ENCODE measurements at regions not wholly inside any gene's neighbourhood (a gene's known extent, or its start where the extent isn't known, plus 50 kb on each side); places are given as distances from the start of the nearest gene placed in this dataset.

- WGBS, 2 donors (ENCODE audit: low coverage in 1 of 2), result 88 to 89% methylated on average over 4 of the region's 4 CpGs
- Histone ChIP-seq H3K4me1 (no peaks in the 10 kb centered on the region), H3K27ac (no peak overlapping the region), H3K27me3 (no peaks in the 10 kb centered on the region), H3K36me3 (no peaks in the 10 kb centered on the region), H3K9me3 (peaks cover 0 to 4% of the 10 kb centered on the region in 2 donors), H3K4me3 (no peak overlapping the region)
- DNase-seq, result no peak
- TF ChIP-seq EP300 (IDR thresholded peaks at IDR 0.05; ENCODE audit: low read depth) (no peak), POLR2A (IDR thresholded peaks at IDR 0.05) (no peak), CTCF (IDR thresholded peaks at IDR 0.05) (no peak), POLR2AphosphoS5 (IDR thresholded peaks at IDR 0.05) (no peak)
- intact Hi-C loops (cut with DNase I; ENCODE audit: low total_unique reads) (no loop called here), in situ Hi-C loops (cut with MboI; ENCODE audit: low pct_ligation_motif_present in 1 of 4, low pct_unique_long_range_greater_than_20kb in 1 of 4, low sequenced_read_pairs in 3 of 4) (no loop called here)
Measured at GRCh38 chr2:173681881-173682650, 283.1 kb downstream of the SP3 start.

- no peak for DNase-seq
- Histone ChIP-seq H3K27ac (no peak overlapping the region), H3K36me3 (no peaks in the 10 kb centered on the region), H3K4me1 (no peaks in the 10 kb centered on the region), H3K4me3 (no peak overlapping the region), H3K9me3 (peaks cover 0 to 4% of the 10 kb centered on the region in 2 donors), H3K27me3 (no peaks in the 10 kb centered on the region)
- in situ Hi-C loops (cut with MboI; ENCODE audit: low pct_ligation_motif_present in 1 of 4, low pct_unique_long_range_greater_than_20kb in 1 of 4, low sequenced_read_pairs in 3 of 4), result no loop called here
- WGBS, 2 donors (ENCODE audit: low coverage in 1 of 2), result 86 to 89% methylated on average over 5 to 6 of the region's 6 CpGs
- TF ChIP-seq EP300 (IDR thresholded peaks at IDR 0.05; ENCODE audit: low read depth), result no peak
- TF ChIP-seq CTCF (IDR thresholded peaks at IDR 0.05), result no peak
- no peak for TF ChIP-seq POLR2AphosphoS5 (IDR thresholded peaks at IDR 0.05)
- TF ChIP-seq POLR2A (IDR thresholded peaks at IDR 0.05), result no peak
- intact Hi-C loops (cut with DNase I; ENCODE audit: low total_unique reads), result no loop called here
Measured at GRCh38 chr2:173684896-173685459, 280.2 kb downstream of the SP3 start.

GRCh38 chr2:173690349-173690748 lies 274.8 kb downstream of the SP3 start:
- intact Hi-C loops (cut with DNase I; ENCODE audit: low total_unique reads) (no loop called here), in situ Hi-C loops (cut with MboI; ENCODE audit: low pct_ligation_motif_present in 1 of 4, low pct_unique_long_range_greater_than_20kb in 1 of 4, low sequenced_read_pairs in 3 of 4) (no loop called here)
- Histone ChIP-seq H3K27me3 (no peaks in the 10 kb centered on the region), H3K4me3 (no peak overlapping the region), H3K4me1 (no peaks in the 10 kb centered on the region), H3K36me3 (no peaks in the 10 kb centered on the region), H3K27ac (no peak overlapping the region), H3K9me3 (no peaks in the 10 kb centered on the region)
- no peak for DNase-seq
- TF ChIP-seq CTCF (IDR thresholded peaks at IDR 0.05), result no peak
- TF ChIP-seq POLR2A (IDR thresholded peaks at IDR 0.05), result no peak
- no peak for TF ChIP-seq POLR2AphosphoS5 (IDR thresholded peaks at IDR 0.05)
- TF ChIP-seq EP300 (IDR thresholded peaks at IDR 0.05; ENCODE audit: low read depth), result no peak

GRCh38 chr2:173692068-173692467 lies 273.1 kb downstream of the SP3 start:
- H3K4me1 ChIP-seq, result no peaks in the 10 kb centered on the region
- H3K9me3 ChIP-seq, result no peaks in the 10 kb centered on the region
- TF ChIP-seq EP300 (IDR thresholded peaks at IDR 0.05; ENCODE audit: low read depth), result no peak
- no peak for TF ChIP-seq CTCF (IDR thresholded peaks at IDR 0.05)
- TF ChIP-seq POLR2AphosphoS5 (IDR thresholded peaks at IDR 0.05), result no peak
- TF ChIP-seq POLR2A (IDR thresholded peaks at IDR 0.05), result no peak
- no peak for DNase-seq
- in situ Hi-C loops (cut with MboI; ENCODE audit: low pct_ligation_motif_present in 1 of 4, low pct_unique_long_range_greater_than_20kb in 1 of 4, low sequenced_read_pairs in 3 of 4) (no loop called here), intact Hi-C loops (cut with DNase I; ENCODE audit: low total_unique reads) (no loop called here)
- no peak overlapping the region for H3K27ac ChIP-seq
- H3K36me3 ChIP-seq, result no peaks in the 10 kb centered on the region
- H3K4me3 ChIP-seq, result no peak overlapping the region
- WGBS, 2 donors (ENCODE audit: low coverage in 1 of 2), result 80 to 83% methylated on average over 1 to 5 of the region's 5 CpGs
- H3K27me3 ChIP-seq, result no peaks in the 10 kb centered on the region

Data from transverse colon (tissue), 4 donors.